KBM-7 (cell line): ENCODE measurements at regions not wholly inside any gene's neighbourhood (a gene's known extent, or its start where the extent isn't known, plus 50 kb on each side); places are given as distances from the start of the nearest gene placed in this dataset.
A peak's percentile ranks its signal among the peaks of the same experiment; 100 is the strongest.

ENCODE experiments used
- DNase-seq: peaks from one replicate; pipeline ENCODE4 v3.0.0-alpha.2; 2015
- in situ Hi-C: fragments of 300-500 bp; cut with MboI; formaldehyde crosslinking; loops from 2 replicates; pipeline ENCODE4 v1.14.3; 2020; ENCODE audit warnings: low sequenced_read_pairs, low pct_unique_long_range_greater_than_20kb, mixed read lengths

DNA sequence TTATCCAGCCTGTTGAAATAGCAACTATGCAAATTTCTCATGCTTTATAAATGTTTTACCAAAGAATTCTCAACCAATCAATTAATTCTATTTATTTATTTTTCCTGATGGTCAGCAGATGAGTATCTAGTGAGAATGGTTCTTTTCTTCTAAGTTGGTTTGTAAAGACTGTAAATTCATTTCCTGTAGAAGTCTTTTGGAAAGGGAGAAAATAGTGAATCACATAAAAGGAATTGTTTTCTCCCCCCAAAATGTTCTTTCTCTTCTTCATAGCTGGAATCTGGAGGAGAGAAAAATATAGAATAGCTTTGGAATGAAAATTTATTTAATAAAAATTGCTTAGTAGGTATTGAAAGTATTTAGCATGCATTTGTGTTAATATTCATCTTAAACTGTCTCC lies 836.1 kb upstream of the ZEB2 start:
- in situ Hi-C loops: no loop called here
- DNase-seq: no peak

DNA sequence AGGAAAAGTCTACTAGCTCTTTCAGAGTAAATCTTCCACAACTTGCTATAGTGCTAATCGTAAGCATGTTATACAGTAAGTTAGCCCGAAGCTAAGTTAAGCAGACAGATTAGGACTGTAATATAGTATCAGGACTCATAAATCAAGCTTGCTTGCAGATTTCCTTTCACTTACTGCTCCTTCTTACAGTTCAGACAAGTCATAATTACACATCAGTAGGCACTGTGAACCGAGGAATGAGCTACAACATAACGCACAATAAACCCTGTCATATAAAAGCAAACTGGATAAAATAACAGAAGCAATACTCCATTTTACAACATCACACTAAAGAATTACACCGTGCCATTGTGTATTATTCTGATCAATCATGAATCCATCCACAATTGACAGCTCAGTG lies 832.6 kb upstream of the ZEB2 start:
- no peak for DNase-seq
- in situ Hi-C loops: no loop called here

DNA sequence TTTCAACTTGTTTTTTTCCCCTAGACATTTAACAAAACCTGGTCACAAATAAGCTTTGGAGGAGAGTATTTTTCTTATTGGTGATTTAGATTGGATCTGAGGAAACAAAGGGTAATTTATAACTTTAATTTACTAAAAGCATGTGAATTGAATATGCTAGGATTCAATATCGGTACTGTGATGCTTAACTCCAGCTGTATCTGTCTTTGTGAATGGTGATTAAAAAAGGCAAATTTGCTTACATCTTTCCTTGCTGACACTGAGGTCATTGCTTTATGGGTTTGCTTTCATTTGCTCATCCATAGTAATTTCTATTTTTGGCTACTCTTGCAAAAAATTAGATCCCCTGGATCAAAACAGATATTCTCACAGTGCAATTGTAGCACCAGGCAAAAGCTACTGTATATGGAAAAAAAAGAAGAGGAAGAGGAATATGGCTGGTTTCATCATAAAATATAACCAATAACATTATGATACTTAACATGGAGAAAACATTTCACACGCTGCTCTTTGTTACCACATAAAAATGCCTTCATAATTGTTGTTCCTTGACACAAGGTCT lies 832.0 kb upstream of the ZEB2 start:
- no peak for DNase-seq
- in situ Hi-C loops: no loop called here

DNA sequence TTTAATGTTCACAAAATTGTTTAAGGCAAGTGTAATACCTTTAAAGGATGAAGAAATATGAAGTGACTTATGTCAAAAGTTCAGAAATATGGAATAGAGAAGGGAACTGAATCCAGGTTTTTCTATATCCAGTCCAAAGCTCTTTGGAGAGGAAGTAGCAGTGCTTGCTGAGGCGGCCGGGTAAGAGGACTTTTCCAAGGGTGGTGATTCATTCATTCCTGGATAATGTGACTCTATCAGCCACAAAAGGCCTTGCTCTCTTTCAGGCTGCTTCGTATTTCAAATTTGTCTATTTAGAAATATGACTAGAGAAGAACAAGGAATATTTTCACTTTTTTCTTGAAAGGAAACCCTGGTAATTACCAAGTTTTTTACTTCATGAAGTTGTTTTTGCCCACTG lies 830.1 kb upstream of the ZEB2 start:
- in situ Hi-C loops: no loop called here
- DNase-seq: no peak

DNA sequence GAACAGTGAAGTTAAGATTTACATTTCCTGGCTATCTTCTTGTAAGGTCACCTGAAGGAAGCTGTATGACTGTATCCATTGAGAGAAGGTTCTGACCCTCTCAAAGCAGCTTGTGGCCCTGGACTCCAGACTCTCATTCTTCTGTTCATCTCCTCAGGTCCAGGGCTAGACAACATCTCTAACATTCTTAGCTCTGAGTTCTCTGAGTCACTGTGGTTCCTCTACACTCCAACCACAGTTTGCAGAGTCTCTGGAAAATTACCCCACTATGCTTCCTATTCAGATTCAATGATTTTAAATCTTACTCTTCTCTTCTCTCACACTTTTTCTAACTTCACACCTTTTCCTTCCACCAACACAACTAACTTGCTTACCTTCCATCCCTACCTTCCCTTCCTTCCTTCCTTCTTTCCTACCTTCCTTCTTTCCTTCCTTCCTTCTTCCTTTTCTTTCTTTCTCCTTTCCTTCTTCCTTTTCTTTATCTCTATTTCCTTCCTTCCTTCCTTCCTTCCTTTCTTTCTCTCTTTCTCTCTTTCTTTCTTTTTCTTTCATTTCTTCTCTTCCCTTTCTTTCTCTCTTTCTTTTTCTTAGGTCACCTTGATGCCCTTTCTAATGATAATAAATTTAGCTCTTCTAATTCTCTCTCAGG lies 824.3 kb upstream of the ZEB2 start:
- in situ Hi-C loops: no loop called here
- DNase-seq: no peak

DNA sequence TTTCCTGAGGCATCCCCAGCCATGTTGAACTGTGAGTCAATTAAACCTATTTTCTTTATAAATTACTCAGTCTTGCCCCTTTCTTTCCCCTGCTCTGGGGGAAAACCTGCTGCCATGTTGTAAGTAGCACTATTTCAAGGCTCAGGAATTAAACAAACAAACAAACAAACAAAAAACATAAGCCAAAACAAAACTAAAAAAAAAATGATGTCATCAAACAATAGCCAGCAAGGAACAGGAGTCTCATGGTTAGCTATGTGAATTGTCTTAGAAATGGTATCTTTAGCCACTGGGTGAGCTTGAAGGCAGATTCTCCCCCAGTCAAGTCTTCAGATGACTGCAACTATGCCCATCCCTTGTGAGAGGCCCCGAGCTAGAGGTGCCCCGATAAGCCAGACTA lies 823.4 kb upstream of the ZEB2 start:
- in situ Hi-C loops: no loop called here
- DNase-seq: no peak

DNA sequence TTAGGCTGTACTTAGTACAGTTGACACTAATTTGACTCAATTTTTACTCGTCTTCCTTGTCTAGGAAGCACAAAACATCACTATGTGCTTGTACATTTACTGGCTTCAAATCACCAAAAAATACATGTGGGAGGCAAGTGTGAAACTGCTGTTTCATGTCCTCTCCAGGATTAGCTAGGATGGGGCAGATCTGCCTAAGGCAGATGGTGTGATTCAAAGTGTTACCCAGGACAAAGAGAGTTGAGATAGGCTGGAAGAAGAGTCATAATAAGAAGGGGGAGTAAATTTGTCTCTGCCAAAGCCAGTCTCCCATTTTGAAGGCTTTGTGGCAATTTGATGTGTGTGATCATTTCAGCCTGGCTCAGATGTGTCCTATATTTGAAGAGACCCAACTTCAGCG lies 821.6 kb upstream of the ZEB2 start:
- in situ Hi-C loops: no loop called here
- DNase-seq: no peak

DNA sequence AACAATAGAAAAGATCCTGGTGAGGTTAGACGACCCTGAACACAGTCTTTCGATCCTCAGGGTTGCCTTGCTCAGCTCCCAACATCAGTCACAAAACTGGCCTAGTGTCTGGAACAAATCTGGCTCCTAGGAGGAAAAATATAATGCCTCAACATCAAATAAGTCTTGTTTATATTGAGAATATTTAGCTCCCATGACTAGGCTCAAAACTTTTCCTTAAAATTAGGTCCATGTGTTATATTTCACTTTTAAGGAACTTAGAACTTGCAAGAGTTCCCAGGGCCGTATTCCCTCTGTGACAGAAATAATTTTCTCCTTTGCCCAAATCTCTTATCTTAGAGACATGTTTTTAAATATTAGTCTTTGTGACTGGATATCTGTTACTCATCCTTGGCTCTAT lies 819.7 kb upstream of the ZEB2 start:
- in situ Hi-C loops: no loop called here

DNA sequence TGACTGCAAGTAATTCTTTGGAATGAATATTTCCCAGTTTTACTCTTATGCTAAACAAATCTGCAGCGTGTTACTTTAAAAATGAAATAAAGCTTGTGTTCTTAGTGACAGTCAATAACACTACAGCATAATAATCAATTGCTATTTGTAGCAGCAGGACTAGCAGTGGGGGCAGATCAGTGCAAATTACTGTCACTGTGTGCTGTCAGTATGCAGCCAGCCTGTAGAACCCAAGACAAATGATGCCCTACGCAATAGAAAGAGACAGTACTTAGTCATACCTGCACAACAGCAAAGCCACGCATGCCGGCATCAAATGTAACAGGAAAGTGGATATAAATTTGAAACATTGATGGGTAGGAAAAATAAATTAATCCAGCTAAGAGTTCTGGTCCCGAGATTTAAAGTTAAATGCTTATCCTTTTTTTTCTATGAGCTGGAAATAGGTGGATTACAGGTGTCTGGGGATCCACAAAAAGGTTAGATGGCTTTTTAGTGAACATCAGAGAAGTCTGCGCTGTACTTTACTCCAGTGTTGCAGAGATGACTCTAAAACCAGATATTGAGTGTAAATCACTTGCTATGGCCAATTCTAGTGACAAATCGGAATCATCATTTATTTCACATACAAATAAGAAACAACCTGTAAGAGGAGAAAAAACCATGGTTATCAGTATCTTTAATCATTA lies 812.4 kb upstream of the ZEB2 start:
- DNase-seq: no peak
- in situ Hi-C loops: no loop called here

More for the DNA sequence above, 819.7 kb upstream of the ZEB2 start:
- no peak for DNase-seq

DNA sequence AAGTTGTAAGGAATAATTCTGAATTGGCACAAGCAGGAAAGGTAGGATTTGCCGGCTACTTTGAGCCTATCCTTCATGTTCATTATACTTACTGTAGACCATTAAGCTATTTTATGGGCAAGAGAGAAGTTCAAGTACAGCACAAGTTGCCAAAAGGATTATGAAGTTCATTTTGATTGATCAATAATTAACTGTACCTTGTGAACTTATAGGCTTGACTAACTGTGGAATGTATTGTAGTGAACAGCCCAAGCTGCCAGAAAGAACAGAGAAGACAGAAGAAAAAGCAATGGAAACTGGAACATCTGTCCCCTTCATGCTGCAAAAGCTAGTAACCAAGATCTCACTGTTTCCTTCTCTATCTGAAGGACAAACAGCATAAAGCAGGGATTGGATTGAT lies 810.1 kb upstream of the ZEB2 start:
- in situ Hi-C loops: no loop called here
- no peak for DNase-seq

DNA sequence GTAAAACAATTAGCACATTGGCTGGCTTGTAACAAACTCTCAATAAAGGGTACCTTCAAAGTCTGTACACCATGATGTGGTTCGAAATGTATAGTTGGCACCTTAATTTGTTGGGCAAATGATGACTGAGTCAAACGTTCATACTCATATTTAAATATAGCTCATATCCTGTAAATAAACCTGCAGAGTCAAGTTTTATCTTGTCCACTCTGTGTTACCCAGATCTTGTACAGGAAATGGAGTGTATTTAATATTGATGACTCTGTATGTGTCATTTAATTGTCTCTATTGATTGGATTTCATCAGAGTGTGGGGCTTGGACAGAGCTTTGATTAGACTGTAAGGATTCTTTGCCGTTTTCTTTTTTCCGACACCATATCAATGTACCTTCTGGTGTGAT lies 805.6 kb upstream of the ZEB2 start:
- DNase-seq: no peak
- in situ Hi-C loops: no loop called here

DNA sequence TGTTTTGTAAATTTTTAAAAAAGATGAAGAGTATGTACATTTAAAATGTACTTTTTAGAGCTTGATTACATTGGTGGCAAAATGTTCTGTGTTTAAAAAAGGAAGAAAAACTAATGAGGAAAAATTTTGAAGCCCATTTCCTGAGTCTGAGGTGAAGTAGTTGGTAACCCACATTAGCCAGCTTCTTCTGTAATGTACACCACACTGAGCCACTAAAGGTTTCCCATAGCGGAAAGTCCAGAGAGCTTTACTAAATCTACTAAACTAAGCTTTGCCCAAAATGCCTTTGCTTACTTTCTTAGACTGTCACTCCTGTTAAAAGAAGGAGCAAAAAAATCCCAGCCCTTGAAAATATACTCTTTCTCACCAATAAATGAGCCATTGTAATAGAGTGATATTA lies 804.8 kb upstream of the ZEB2 start:
- DNase-seq: no peak
- in situ Hi-C loops: no loop called here

DNA sequence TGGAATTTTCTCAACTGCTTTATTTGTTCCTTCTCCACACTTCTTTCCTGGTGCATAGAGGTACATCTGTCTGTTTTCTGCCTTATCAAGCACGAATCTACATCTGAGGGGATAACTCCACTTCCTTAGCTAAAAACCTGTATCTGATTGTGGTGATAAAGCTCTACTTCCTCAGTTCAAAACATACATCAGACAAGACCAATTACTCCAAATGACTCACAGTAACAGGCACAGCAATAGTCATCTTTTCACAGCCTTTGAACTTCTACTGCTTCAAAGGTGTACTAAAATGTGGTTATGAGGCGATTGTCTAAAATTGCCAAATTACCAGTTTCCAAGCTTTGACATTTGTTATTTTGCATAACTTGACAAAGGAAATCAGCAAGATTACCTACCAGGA lies 803.6 kb upstream of the ZEB2 start:
- peak; percentile 11 for DNase-seq
- in situ Hi-C loops: no loop called here

DNA sequence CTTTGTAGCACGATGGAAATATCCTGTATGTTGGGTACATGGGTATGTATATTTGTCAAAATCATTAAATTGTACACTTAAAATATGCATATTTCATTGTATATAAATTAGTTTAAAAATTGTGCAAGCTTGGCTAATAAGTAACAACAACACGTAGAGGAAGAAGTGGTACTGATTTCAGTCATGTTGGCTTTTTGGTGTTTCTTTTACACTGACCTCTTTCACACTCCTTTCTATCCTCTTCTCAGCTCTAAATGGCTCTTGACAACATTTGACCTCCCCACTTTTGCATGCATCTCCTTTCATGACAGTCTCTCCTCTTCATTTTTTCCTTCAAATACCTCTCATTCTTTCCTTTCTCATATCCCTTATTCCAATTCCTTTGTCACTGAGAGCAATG lies 801.4 kb upstream of the ZEB2 start:
- no peak for DNase-seq
- in situ Hi-C loops: no loop called here

DNA sequence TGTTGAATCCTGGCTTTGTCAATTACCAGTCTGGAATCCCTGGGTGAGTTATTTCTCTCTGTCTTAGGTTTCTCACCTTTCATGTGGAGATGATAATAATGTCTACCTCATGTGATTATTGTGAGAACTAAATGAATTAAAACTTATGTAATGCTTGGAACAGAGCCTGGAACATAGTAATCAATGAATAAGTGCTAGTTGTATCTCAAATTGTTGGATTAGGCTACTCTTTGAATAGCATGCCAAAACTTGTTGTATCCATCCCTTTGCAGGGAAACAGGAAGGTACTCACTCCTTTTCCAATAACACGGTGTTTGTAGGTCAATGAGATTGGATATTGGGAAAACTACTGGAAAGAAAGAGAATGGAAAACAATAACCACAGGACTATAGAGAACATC lies 796.6 kb upstream of the ZEB2 start:
- in situ Hi-C loops: no loop called here
- DNase-seq: no peak

DNA sequence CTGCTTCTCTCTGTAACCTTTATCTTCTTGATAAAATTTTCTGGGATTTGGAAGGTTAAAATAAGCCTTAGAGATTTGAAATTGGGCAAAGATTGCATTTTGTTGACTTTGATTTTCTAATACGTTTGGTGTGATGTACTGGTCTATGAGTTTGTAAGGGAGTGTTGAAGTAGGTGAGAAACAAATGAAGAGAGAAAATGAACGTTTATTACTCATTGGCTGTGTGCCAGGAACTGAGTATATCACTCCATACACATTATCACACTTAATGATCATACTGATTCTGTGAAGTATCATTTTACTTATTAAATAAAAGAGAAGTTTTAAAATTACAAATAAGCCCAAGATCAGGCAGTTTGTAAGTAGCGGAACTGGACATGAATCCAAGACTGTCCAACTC lies 795.1 kb upstream of the ZEB2 start:
- no peak for DNase-seq
- in situ Hi-C loops: no loop called here

DNA sequence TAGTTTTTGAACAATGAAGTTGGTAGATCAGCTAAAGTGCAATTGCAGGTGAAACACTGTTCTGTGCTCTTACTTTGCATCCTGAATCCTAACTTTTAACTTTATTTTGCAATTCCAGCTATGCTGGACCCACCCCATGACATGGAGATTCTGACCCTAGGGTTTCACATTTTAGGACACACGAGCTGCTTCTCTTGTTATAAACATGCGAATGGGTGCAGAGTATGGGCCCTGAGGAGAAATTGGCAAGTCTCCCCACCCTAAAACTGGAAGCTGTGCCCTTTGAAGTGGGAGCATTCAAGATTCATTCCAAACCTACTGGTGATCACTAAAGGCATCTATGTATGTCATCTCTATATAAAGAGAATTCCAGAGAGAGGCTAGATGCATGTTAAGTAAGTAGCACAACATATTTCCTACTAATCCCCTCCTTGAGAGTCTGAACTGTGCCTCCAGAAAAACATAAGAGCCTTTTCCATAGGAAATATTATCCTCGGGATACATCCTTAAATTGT lies 794.3 kb upstream of the ZEB2 start:
- in situ Hi-C loops: no loop called here

DNA sequence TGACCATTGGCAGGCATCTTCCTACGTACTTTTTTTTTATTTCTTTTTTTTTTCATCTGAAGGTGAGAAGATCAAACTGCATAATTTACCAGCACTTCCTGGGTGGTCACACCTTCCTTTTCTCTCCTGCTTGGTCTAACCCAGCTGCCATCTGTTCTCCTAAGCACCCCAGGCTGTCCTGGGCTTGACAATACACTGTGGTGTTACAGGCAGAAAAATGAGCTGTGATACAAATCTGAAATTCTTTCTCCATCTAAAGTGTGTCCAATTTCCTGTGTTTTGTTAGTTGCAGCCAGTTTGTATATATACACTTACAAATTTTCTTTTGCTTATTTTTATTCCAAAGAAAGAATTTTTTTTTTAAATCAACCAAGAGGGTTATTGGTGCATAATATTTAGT lies 786.0 kb upstream of the ZEB2 start:
- DNase-seq: no peak
- in situ Hi-C loops: no loop called here

More for the DNA sequence above, 794.3 kb upstream of the ZEB2 start:
- no peak for DNase-seq

DNA sequence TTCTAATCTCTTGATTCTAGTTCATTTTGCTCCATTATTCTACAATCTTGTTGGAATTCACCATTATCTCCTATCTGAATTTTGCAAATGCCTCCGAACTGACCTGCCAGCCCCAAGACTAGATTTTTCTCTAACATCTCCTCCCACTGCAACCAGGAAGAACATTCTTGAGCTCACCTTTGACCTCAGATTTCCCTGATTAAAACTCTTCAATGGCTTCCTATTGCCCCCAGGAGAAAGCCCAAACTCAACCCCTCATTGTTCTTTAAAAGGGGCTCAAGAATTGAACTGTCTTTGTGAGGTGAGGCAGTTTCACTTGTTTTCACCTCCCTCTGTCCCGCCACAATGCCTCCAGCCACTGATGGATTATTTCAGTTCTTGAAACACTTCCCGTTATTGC lies 784.6 kb upstream of the ZEB2 start:
- DNase-seq: no peak
- in situ Hi-C loops: no loop called here

DNA sequence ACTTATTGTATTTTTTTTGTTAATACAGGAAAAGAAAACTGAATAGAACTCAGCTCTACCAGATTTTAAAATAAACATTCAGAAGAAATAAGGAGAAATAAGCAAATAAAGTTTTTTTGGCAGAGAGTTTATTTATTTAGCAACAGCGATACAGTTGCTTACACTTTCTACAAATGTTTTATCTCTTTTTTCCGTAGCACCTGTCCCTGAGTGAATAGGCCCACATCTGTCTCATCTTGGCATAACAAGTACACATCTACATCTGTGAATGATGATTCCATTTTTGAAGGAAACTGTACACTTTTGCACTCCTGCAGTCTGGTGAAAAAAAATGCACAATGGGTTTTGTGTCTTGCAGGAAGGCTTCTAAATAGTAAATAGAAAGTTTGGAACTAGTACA lies 783.6 kb upstream of the ZEB2 start:
- no peak for DNase-seq

DNA sequence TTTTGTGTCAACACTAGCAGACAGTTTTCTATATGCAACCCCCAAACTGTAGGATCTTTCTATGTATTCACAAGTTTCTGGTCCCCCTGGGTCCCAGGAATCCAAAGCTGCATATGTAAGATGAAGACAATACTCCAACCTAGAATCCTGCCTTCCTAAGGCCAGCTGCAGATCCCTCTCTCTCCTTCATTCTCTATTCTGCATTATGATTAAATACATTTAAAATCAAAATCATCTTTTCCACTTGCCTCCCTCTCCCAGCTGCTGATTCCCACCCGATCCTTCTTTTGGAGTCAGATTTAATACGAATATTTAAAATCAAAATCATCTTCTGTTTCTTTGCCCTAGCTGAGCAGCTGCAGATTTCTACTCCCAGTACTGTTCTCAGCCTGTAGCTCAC lies 783.0 kb upstream of the ZEB2 start:
- in situ Hi-C loops: no loop called here
- DNase-seq: no peak

More for the DNA sequence above, 783.6 kb upstream of the ZEB2 start:
- in situ Hi-C loops: no loop called here
